ENCODE measurements at regions not wholly inside any gene's neighbourhood (a gene's known extent, or its start where the extent isn't known, plus 50 kb on each side); places are given as distances from the start of the nearest gene placed in this dataset.

DNA sequence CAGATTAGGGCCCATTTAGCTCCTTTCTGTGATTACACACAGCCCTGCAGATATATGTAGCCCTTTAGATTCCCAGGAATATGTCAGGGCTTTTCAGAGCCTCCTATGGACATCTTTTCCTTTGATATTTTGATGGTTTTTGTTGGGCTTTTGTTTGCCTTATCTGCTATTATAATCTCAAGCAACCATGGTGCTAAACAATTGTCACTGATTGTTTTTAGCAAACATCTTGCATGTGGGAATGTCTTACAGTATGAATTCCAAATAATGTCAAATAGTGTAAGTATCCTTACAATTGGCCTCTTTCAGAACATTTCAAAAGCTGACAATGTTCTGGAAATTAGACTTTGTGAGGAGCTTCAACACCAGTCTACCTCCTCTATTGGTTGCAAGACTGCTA lies 333.6 kb upstream of the OPRM1 start:
- H3K9ac ChIP-seq (ENCODE audit: low read length), result no peak overlapping the region
- DNase-seq (ENCODE audit: low read depth), result no peak
- no peaks in the 10 kb centered on the region for H3K27me3 ChIP-seq (replicated peaks; ENCODE audit: control insufficient read depth, insufficient read depth, low read length)
- H3K36me3 ChIP-seq (ENCODE audit: control insufficient read depth, insufficient read depth, low read length, severe bottlenecking), result no peaks in the 10 kb centered on the region
- no peaks in the 10 kb centered on the region for H3K4me1 ChIP-seq (ENCODE audit: control insufficient read depth, insufficient read depth, low read length)
- peaks cover 18% of the 10 kb centered on the region for H3K9me3 ChIP-seq (ENCODE audit: control insufficient read depth, low read length)
- H3K4me3 ChIP-seq (ENCODE audit: low read length), result no peak overlapping the region

DNA sequence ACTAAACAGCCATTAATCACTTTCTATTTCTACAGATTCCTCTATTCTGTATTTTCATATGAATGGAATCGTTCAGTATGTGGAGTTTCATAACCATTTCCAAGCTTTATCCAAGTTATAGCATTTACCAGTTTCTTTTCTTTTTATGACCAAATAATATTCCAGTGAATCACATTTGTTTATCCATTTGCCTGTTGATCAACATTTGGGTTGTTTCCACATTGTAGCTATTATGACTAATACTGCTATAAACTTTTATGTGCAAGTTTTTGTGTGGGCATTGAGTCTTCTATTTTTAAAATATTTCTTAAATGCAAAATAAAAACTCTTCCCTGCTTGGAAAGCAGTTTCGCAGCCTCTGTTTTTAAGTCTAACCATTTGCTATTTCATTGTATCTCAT lies 336.4 kb upstream of the OPRM1 start:
- Histone ChIP-seq H3K36me3 (ENCODE audit: control insufficient read depth, insufficient read depth, low read length, severe bottlenecking) (no peaks in the 10 kb centered on the region), H3K4me3 (ENCODE audit: low read length) (no peak overlapping the region), H3K9me3 (ENCODE audit: control insufficient read depth, low read length) (peaks cover 18% of the 10 kb centered on the region), H3K27me3 (replicated peaks; ENCODE audit: control insufficient read depth, insufficient read depth, low read length) (no peaks in the 10 kb centered on the region), H3K9ac (ENCODE audit: low read length) (no peak overlapping the region), H3K4me1 (ENCODE audit: control insufficient read depth, insufficient read depth, low read length) (no peaks in the 10 kb centered on the region)
- DNase-seq (ENCODE audit: low read depth), result no peak

DNA sequence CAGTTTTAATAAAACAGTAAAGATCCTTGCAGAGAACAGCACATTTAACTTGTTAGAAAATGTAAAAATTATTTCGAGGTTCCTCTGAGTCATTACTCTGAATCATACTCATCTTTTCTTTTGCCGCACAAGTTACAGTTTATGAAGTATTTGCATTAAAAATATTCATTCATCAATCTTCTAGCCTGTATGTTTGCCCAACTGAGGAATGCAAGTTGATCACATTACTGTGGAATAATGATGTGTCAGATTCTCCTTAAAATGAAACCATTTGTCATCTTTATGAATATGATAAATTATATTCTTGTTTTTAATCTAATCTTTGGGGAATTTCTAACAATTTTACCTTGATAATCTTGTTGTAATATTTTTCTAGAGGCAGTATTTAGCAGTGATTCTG lies 340.4 kb upstream of the OPRM1 start:
- H3K4me1 ChIP-seq (ENCODE audit: control insufficient read depth, insufficient read depth, low read length), result no peaks in the 10 kb centered on the region
- DNase-seq (ENCODE audit: low read depth), result no peak
- no peak overlapping the region for H3K4me3 ChIP-seq (ENCODE audit: low read length)
- H3K27me3 ChIP-seq (replicated peaks; ENCODE audit: control insufficient read depth, insufficient read depth, low read length), result no peaks in the 10 kb centered on the region
- H3K36me3 ChIP-seq (ENCODE audit: control insufficient read depth, insufficient read depth, low read length, severe bottlenecking), result no peaks in the 10 kb centered on the region
- H3K9ac ChIP-seq (ENCODE audit: low read length), result no peak overlapping the region
- H3K9me3 ChIP-seq (ENCODE audit: control insufficient read depth, low read length), result no peaks in the 10 kb centered on the region

DNA sequence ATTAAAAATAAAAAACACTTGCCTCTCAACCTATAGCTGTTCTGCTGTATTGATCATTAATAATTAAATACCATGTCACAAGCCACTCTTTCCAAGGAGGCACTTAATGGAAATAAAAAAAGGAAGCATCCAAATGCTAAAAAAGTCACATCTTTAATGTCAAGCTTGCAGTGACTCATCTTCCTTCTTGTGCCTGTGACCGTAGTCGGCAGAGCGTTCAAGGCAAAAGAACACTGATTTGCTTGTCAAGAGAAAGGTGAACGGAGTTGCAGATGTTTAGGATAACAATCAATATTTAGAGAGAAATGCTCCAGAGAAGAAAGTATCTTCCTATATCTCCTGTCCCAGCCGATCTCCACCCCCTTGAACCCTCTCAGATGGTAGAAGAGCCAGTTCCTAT lies 341.0 kb upstream of the OPRM1 start:
- H3K27me3 ChIP-seq (replicated peaks; ENCODE audit: control insufficient read depth, insufficient read depth, low read length), result no peaks in the 10 kb centered on the region
- H3K9ac ChIP-seq (ENCODE audit: low read length), result no peak overlapping the region
- no peaks in the 10 kb centered on the region for H3K36me3 ChIP-seq (ENCODE audit: control insufficient read depth, insufficient read depth, low read length, severe bottlenecking)
- no peak for DNase-seq (ENCODE audit: low read depth)
- no peak overlapping the region for H3K4me3 ChIP-seq (ENCODE audit: low read length)
- no peaks in the 10 kb centered on the region for H3K9me3 ChIP-seq (ENCODE audit: control insufficient read depth, low read length)
- no peaks in the 10 kb centered on the region for H3K4me1 ChIP-seq (ENCODE audit: control insufficient read depth, insufficient read depth, low read length)

DNA sequence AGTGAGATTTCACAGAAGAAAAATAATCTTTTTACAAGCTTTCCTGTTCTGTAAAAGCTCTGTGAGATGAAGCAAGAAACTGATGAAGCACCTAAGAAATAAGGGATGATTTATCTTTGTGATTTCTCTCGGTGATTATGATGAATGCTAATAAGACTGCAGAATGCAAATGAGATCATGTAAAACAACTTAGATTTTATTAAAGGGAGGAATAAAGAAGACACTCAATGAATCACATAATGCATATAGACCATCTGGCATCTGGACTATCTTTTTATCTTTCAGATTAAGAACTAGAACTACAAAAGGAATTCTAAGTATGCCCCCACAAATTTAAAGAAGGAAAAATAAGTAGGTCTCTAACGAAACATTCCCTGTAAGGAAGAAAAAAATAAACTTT lies 361.5 kb upstream of the OPRM1 start:
- Histone ChIP-seq H3K9me3 (ENCODE audit: control insufficient read depth, low read length) (no peaks in the 10 kb centered on the region), H3K4me3 (ENCODE audit: low read length) (no peak overlapping the region), H3K4me1 (ENCODE audit: control insufficient read depth, insufficient read depth, low read length) (no peaks in the 10 kb centered on the region), H3K36me3 (ENCODE audit: control insufficient read depth, insufficient read depth, low read length, severe bottlenecking) (no peaks in the 10 kb centered on the region), H3K27me3 (replicated peaks; ENCODE audit: control insufficient read depth, insufficient read depth, low read length) (no peaks in the 10 kb centered on the region), H3K9ac (ENCODE audit: low read length) (no peak overlapping the region)
- DNase-seq (ENCODE audit: low read depth), result no peak

DNA sequence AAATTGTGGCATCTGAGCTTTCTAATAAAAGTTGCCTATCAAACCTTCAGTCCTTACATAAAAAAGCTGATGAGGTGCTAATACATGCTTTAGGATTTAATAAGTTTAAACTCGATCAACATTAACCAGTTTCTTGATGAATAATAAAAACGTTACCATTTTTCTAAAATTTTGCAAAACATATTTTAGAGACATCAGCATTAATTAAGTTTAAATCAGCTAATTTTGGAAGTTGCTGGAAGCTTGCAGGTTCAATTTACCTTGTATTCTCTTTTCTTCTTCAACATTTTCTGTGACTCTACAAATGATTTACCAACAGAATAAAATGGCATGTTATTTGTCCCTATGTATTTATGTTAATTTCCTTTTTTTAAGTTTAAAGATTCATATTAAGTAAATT lies 365.3 kb upstream of the OPRM1 start:
- H3K4me1 ChIP-seq (ENCODE audit: control insufficient read depth, insufficient read depth, low read length), result no peaks in the 10 kb centered on the region
- H3K36me3 ChIP-seq (ENCODE audit: control insufficient read depth, insufficient read depth, low read length, severe bottlenecking), result no peaks in the 10 kb centered on the region
- H3K9ac ChIP-seq (ENCODE audit: low read length), result no peak overlapping the region
- H3K27me3 ChIP-seq (replicated peaks; ENCODE audit: control insufficient read depth, insufficient read depth, low read length), result no peaks in the 10 kb centered on the region
- H3K4me3 ChIP-seq (ENCODE audit: low read length), result no peak overlapping the region
- H3K9me3 ChIP-seq (ENCODE audit: control insufficient read depth, low read length), result no peaks in the 10 kb centered on the region
- no peak for DNase-seq (ENCODE audit: low read depth)

DNA sequence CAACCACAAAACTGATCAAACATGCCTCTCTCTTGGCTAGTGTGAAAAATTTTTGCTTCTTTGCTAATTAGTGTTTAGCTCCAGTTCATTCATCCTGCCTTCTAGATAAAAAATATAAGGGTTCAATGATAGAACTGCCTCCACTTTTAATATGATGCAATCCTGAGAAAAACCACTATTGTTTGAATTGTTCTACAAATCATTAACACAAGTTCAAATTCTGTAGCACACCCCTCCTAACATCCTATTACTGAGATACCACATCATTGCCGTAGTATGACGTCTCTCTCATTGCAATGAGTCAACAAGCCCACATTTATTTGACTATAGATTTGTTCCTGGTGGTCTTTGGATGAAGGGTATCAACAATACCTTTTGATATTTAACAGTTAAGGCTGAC lies 365.8 kb upstream of the OPRM1 start:
- Histone ChIP-seq H3K27me3 (replicated peaks; ENCODE audit: control insufficient read depth, insufficient read depth, low read length) (no peaks in the 10 kb centered on the region), H3K9me3 (ENCODE audit: control insufficient read depth, low read length) (no peaks in the 10 kb centered on the region), H3K36me3 (ENCODE audit: control insufficient read depth, insufficient read depth, low read length, severe bottlenecking) (no peaks in the 10 kb centered on the region), H3K9ac (ENCODE audit: low read length) (no peak overlapping the region), H3K4me3 (ENCODE audit: low read length) (no peak overlapping the region), H3K4me1 (ENCODE audit: control insufficient read depth, insufficient read depth, low read length) (no peaks in the 10 kb centered on the region)
- no peak for DNase-seq (ENCODE audit: low read depth)

DNA sequence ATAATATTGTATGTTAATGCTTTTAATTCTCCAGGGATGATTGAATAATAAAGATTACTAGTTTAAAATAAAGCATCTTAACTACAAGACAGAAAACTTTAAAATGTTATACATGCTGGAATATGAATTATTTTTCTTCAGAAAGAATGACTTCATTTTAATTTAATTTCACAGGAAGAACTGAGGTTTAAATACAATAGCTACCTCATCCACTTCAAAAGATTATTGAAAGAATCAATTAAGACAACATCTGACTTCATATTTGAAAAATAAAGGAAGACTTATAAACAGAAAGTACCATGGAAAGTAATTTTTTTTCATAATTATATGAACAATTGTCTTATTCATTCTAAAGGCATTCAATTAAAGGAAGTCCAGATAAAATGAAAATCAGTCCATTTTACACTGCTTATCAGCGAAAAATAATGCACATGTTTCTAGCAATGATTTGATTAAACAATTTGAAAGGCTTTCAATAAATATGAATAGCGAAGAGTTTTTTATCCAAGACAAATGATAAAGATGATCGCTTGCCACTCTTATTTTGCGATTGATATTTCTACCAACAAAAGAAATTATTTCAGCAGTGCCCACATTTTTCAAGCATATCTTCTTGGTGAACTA lies 368.5 kb upstream of the OPRM1 start:
- DNase-seq (ENCODE audit: low read depth), result no peak
- no peaks in the 10 kb centered on the region for H3K4me1 ChIP-seq (ENCODE audit: control insufficient read depth, insufficient read depth, low read length)
- H3K36me3 ChIP-seq (ENCODE audit: control insufficient read depth, insufficient read depth, low read length, severe bottlenecking), result no peaks in the 10 kb centered on the region
- no peak overlapping the region for H3K4me3 ChIP-seq (ENCODE audit: low read length)
- H3K9ac ChIP-seq (ENCODE audit: low read length), result no peak overlapping the region
- no peaks in the 10 kb centered on the region for H3K27me3 ChIP-seq (replicated peaks; ENCODE audit: control insufficient read depth, insufficient read depth, low read length)
- H3K9me3 ChIP-seq (ENCODE audit: control insufficient read depth, low read length), result no peaks in the 10 kb centered on the region

DNA sequence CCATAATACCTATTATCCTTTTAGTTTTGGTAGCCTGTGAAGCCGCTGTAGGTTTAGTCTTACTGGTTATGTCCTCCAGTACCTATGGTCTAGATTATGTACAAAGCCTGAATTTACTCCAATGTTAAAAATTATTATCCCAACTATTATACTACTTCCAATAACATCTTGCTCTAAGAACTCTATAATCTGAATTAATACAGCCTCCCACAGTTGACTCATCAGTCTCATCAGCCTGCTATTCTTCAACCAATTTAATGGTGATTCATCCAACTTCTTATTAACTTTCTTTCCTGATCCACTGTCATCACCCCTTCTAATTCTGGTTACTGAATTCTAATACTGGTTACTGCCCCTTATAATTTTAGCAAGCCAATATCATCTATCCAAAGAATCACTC lies 370.3 kb upstream of the OPRM1 start:
- no peaks in the 10 kb centered on the region for H3K9me3 ChIP-seq (ENCODE audit: control insufficient read depth, low read length)
- no peak for DNase-seq (ENCODE audit: low read depth)

DNA sequence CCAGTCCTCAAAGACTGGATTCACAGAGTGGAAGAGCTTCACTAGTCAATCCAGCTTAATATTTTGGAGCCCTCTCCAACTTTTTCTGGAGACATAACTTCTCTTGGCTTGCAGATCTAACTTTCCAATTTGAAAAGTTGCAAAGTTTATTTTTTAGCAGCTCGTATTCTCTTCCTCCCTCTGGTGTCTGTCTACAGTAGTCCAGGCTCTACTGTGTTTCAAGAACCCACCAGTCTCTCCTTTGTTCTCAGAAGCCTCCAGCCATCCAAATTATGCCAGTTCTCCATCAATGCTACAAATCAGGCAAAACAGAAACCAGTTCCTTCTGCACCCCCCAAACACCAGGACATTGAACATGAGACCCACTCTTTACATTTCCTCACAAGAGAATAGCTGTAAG lies 376.1 kb upstream of the OPRM1 start:
- no peak for DNase-seq (ENCODE audit: low read depth)
- no peaks in the 10 kb centered on the region for H3K27me3 ChIP-seq (replicated peaks; ENCODE audit: control insufficient read depth, insufficient read depth, low read length)
- H3K9me3 ChIP-seq (ENCODE audit: control insufficient read depth, low read length), result peaks cover 9% of the 10 kb centered on the region
- no peaks in the 10 kb centered on the region for H3K4me1 ChIP-seq (ENCODE audit: control insufficient read depth, insufficient read depth, low read length)
- H3K9ac ChIP-seq (ENCODE audit: low read length), result no peak overlapping the region
- no peak overlapping the region for H3K4me3 ChIP-seq (ENCODE audit: low read length)
- H3K36me3 ChIP-seq (ENCODE audit: control insufficient read depth, insufficient read depth, low read length, severe bottlenecking), result no peaks in the 10 kb centered on the region

More for the DNA sequence above, 370.3 kb upstream of the OPRM1 start:
- H3K36me3 ChIP-seq (ENCODE audit: control insufficient read depth, insufficient read depth, low read length, severe bottlenecking), result no peaks in the 10 kb centered on the region
- no peak overlapping the region for H3K4me3 ChIP-seq (ENCODE audit: low read length)
- no peak overlapping the region for H3K9ac ChIP-seq (ENCODE audit: low read length)
- H3K4me1 ChIP-seq (ENCODE audit: control insufficient read depth, insufficient read depth, low read length), result no peaks in the 10 kb centered on the region
- no peaks in the 10 kb centered on the region for H3K27me3 ChIP-seq (replicated peaks; ENCODE audit: control insufficient read depth, insufficient read depth, low read length)

DNA sequence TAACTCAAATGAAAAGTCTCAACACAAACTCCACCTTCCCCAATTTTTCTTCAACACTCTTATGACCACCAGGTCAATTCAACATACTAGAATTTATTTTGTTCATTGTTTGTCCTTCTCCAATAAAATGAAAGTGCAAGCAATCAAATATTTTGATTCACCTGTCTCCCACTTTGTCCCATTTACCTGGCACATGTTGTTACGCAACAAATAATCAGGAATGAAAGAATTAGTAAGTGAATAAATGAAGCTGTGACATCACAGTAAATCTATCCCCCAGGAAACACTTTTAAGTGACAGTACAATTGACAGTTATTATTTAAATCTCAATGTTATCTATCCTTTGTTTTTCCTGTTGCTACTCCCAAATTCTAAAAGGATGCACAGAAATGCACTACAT lies 393.7 kb upstream of the OPRM1 start:
- no peak overlapping the region for H3K4me3 ChIP-seq (ENCODE audit: low read length)
- no peak overlapping the region for H3K9ac ChIP-seq (ENCODE audit: low read length)
- no peak for DNase-seq (ENCODE audit: low read depth)
- no peaks in the 10 kb centered on the region for H3K27me3 ChIP-seq (replicated peaks; ENCODE audit: control insufficient read depth, insufficient read depth, low read length)
- no peaks in the 10 kb centered on the region for H3K4me1 ChIP-seq (ENCODE audit: control insufficient read depth, insufficient read depth, low read length)
- no peaks in the 10 kb centered on the region for H3K36me3 ChIP-seq (ENCODE audit: control insufficient read depth, insufficient read depth, low read length, severe bottlenecking)
- no peaks in the 10 kb centered on the region for H3K9me3 ChIP-seq (ENCODE audit: control insufficient read depth, low read length)

DNA sequence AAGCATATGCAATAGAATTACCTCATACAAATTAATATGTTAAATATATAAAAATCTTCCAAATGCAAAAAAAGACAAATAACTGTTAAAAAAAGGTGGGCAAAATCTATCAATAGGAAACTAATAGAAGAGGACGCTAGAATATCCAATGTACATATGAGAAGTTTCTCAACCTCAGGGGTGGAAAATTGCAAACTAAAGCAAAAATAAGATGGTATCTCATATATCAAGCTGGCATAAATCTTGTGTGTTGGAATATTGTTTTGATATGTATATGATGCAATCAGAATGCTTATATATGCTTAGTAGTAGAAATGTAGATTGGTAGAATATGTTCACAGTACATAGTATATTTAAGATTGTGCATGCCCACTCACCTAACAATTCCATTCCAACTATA lies 395.0 kb upstream of the OPRM1 start:
- H3K9me3 ChIP-seq (ENCODE audit: control insufficient read depth, low read length), result no peaks in the 10 kb centered on the region

More for the DNA sequence above, 395.0 kb upstream of the OPRM1 start:
- no peak overlapping the region for H3K4me3 ChIP-seq (ENCODE audit: low read length)
- H3K36me3 ChIP-seq (ENCODE audit: control insufficient read depth, insufficient read depth, low read length, severe bottlenecking), result no peaks in the 10 kb centered on the region
- H3K27me3 ChIP-seq (replicated peaks; ENCODE audit: control insufficient read depth, insufficient read depth, low read length), result no peaks in the 10 kb centered on the region
- DNase-seq (ENCODE audit: low read depth), result no peak
- H3K4me1 ChIP-seq (ENCODE audit: control insufficient read depth, insufficient read depth, low read length), result no peaks in the 10 kb centered on the region
- H3K9ac ChIP-seq (ENCODE audit: low read length), result no peak overlapping the region

Measured in adipocyte (in vitro differentiated cells).